ENCODE measurements at regions not wholly inside any gene's neighbourhood (a gene's known extent, or its start where the extent isn't known, plus 50 kb on each side); places are given as distances from the start of the nearest gene placed in this dataset.

- DNase-seq (ENCODE audit: low spot score), result no peak
Observed at GRCh38 chr15:49751191-49751590, 130.3 kb downstream of the DTWD1 start.

- no peak for DNase-seq (ENCODE audit: low spot score)
Observed at GRCh38 chr15:49751751-49752150, 130.9 kb downstream of the DTWD1 start.

- DNase-seq (ENCODE audit: low spot score), result no peak
Observed at GRCh38 chr15:49752517-49752916, 131.7 kb downstream of the DTWD1 start.

- no peak for DNase-seq (ENCODE audit: low spot score)
Observed at GRCh38 chr15:49758456-49758855, 137.6 kb downstream of the DTWD1 start.

- no peak for DNase-seq (ENCODE audit: low spot score)
Observed at GRCh38 chr15:49758856-49759255, 138.0 kb downstream of the DTWD1 start.

GRCh38 chr15:49760749-49761148 lies 139.9 kb downstream of the DTWD1 start:
- DNase-seq (ENCODE audit: low spot score), result no peak

GRCh38 chr15:49769225-49769624 lies 148.4 kb downstream of the DTWD1 start:
- no peak for DNase-seq (ENCODE audit: low spot score)

- DNase-seq (ENCODE audit: low spot score), result no peak
Observed at GRCh38 chr15:49789436-49789835, 168.6 kb downstream of the DTWD1 start.

- no peak for DNase-seq (ENCODE audit: low spot score)
Observed at GRCh38 chr15:49793943-49794342, 173.1 kb downstream of the DTWD1 start.

- DNase-seq (ENCODE audit: low spot score), result no peak
Observed at GRCh38 chr15:49801796-49802195, 180.9 kb downstream of the DTWD1 start.
